Vagina (tissue), 2 donors: ENCODE measurements at regions not wholly inside any gene's neighbourhood (a gene's known extent, or its start where the extent isn't known, plus 50 kb on each side); places are given as distances from the start of the nearest gene placed in this dataset.

Source experiments
- POLR2A ChIP-seq, 2 donors: fragments of 450-650 bp; IDR thresholded peaks; one replicate each; pipeline ENCODE4 v1.6.1; 2017; ENCODE audit warnings: antibody characterized with exemption in 2 of 2, mild to moderate bottlenecking in 2 of 2, moderate library complexity in 2 of 2
- TF ChIP-seq, protein P1 (sequence below), 3 experiments: fragments of 450-650 bp in 2 of 3; fragments of 200-600 bp in 1 of 3; sonication (generic) in 1 of 3; IDR thresholded peaks; one replicate each; pipeline ENCODE4 v1.5.1; 2017 to 2019; ENCODE audit warnings: antibody characterized with exemption in 3 of 3, mild to moderate bottlenecking in 2 of 3, moderate library complexity in 2 of 3

DNA sequence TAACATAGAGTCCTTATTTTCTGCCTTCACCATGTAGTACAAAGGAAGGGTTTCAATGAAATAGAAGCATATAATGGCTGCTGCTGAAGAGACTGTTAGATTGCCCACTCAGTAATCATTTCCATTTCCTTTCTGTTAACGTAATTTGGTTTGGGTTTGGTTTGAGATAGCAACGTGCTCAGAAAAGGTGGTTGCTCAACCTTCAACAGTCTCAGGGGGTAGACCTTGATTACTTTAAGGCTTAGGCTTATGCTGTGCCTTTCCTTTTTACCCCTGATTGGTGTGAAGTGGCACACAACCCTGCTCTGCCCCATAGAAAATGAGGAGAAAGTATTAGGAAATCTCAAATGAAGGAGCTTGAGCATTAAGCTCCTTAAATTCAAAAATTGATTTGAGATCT lies 163.7 kb upstream of the TP63 start:
- TF ChIP-seq, protein P1, sequence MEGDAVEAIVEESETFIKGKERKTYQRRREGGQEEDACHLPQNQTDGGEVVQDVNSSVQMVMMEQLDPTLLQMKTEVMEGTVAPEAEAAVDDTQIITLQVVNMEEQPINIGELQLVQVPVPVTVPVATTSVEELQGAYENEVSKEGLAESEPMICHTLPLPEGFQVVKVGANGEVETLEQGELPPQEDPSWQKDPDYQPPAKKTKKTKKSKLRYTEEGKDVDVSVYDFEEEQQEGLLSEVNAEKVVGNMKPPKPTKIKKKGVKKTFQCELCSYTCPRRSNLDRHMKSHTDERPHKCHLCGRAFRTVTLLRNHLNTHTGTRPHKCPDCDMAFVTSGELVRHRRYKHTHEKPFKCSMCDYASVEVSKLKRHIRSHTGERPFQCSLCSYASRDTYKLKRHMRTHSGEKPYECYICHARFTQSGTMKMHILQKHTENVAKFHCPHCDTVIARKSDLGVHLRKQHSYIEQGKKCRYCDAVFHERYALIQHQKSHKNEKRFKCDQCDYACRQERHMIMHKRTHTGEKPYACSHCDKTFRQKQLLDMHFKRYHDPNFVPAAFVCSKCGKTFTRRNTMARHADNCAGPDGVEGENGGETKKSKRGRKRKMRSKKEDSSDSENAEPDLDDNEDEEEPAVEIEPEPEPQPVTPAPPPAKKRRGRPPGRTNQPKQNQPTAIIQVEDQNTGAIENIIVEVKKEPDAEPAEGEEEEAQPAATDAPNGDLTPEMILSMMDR (IDR thresholded peaks at IDR 0.05): no peak
- TF ChIP-seq POLR2A (IDR thresholded peaks at IDR 0.05): no peak
